Progenitor cell of endocrine pancreas (in vitro differentiated cells): ENCODE measurements at regions not wholly inside any gene's neighbourhood (a gene's known extent, or its start where the extent isn't known, plus 50 kb on each side); places are given as distances from the start of the nearest gene placed in this dataset.

Experiments
- DNase-seq: peaks from one replicate; pipeline ENCODE4 v3.0.0; 2021; ENCODE audit warnings: low spot score; ENCODE audit not compliant: unreplicated experiment
- H3K27ac Mint-ChIP-seq: 2 replicates; pipeline ENCODE4 v1.8.0; 2021; ENCODE audit warnings: mild to moderate bottlenecking, moderate library complexity, mixed read lengths
- H3K27me3 Mint-ChIP-seq: 2 replicates; pipeline ENCODE4 v1.8.0; 2021; ENCODE audit warnings: mixed read lengths
- H3K36me3 Mint-ChIP-seq: 2 replicates; pipeline ENCODE4 v1.8.0; 2022; ENCODE audit warnings: mixed read lengths; ENCODE audit not compliant: insufficient read depth
- H3K4me1 Mint-ChIP-seq: 2 replicates; pipeline ENCODE4 v1.8.0; 2021; ENCODE audit warnings: low read depth, mixed read lengths
- H3K4me3 Mint-ChIP-seq: 2 replicates; pipeline ENCODE4 v1.8.0; 2021; ENCODE audit warnings: low read depth, mild to moderate bottlenecking, moderate library complexity, mixed read lengths
- H3K9me3 Mint-ChIP-seq: 2 replicates; pipeline ENCODE4 v1.8.0; 2021; ENCODE audit warnings: low read depth, mixed read lengths
- CTCF ChIP-seq: fragments of 200-600 bp; sonication (generic); IDR thresholded peaks from one replicate; pipeline ENCODE4 v1.5.0; 2021; ENCODE audit warnings: antibody characterized with exemption, mild to moderate bottlenecking; ENCODE audit not compliant: unreplicated experiment

DNA sequence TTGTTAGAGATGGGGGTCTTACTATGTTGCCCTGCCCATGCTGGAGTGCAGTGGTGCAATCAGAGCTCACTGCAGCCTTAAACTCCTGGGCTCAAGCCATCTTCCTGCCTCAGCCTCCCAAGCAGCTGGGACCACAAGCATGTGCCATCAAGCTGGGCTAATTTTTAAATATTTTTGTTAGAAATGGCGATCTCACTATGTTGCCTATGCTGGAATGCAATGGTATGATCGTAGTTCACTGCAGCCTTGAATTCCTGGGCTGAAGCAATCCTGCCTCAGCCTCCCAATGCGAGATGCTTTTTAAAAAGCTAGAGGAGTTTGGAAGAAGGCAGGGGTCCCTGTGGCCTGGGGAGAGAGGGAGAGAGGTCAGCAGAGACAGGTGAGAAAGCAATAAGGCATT is 600.1 kb upstream of the AUTS2 start:
- Mint-ChIP-seq H3K4me3 (no peak overlapping the region), H3K27me3 (no peaks in the 10 kb centered on the region), H3K27ac (no peak overlapping the region), H3K9me3 (peaks cover 23% of the 10 kb centered on the region), H3K4me1 (no peaks in the 10 kb centered on the region), H3K36me3 (peaks cover 5% of the 10 kb centered on the region)
- no peak for DNase-seq
- no peak for TF ChIP-seq CTCF

DNA sequence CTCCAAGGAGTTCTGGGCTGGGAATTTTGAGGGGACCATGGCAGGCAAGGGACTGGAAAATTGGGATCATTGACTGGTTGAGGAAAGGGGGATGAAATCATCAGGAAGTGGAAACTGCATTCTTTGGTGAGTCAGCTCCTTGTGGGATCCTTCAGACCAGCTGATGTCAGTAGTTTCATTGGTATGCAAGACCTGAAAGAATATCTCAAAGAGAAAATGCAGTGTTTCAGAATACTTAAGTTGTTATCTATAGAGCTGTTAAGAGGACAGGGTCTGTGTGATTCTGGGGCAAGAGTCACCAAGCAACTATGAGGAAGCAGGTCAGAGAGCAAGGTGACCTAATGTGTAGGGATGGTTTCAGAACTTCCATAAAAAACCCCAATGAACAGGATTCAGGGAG is 595.9 kb upstream of the AUTS2 start:
- no peak for TF ChIP-seq CTCF
- Mint-ChIP-seq H3K27me3 (no peaks in the 10 kb centered on the region), H3K36me3 (peaks cover 5% of the 10 kb centered on the region), H3K27ac (no peak overlapping the region), H3K9me3 (peaks cover 23% of the 10 kb centered on the region), H3K4me1 (no peaks in the 10 kb centered on the region), H3K4me3 (no peak overlapping the region)
- DNase-seq, result no peak

- TF ChIP-seq CTCF, result no peak
- no peaks in the 10 kb centered on the region for H3K9me3 Mint-ChIP-seq
- no peaks in the 10 kb centered on the region for H3K36me3 Mint-ChIP-seq
- no peak overlapping the region for H3K4me3 Mint-ChIP-seq
- H3K27ac Mint-ChIP-seq, result no peak overlapping the region
- no peaks in the 10 kb centered on the region for H3K27me3 Mint-ChIP-seq
- no peaks in the 10 kb centered on the region for H3K4me1 Mint-ChIP-seq
- DNase-seq, result no peak
Measured at GRCh38 chr7:69012149-69012548, 586.1 kb upstream of the AUTS2 start.

DNA sequence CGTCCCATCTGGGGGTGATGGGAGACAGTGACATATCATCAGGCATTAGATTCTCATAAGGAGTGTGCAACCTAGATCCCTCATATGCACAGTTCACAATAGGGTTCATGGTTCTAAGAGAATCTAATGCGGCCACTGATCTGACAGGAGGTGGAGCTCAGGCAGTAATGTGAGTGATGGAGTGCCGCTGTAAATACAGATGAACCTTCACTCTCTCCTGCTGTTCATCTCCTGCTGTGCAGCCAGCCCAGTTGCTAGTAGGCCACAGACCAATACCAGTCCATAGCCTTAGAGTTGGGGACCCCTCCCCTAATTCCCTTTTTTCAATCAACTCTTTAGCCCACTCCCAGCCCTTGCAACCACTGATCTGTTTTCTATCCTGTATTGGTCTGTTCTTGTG is 581.1 kb upstream of the AUTS2 start:
- Mint-ChIP-seq H3K4me1 (no peaks in the 10 kb centered on the region), H3K27me3 (no peaks in the 10 kb centered on the region), H3K9me3 (peaks cover 12% of the 10 kb centered on the region), H3K27ac (no peak overlapping the region), H3K4me3 (no peak overlapping the region), H3K36me3 (no peaks in the 10 kb centered on the region)
- TF ChIP-seq CTCF, result no peak
- no peak for DNase-seq

DNA sequence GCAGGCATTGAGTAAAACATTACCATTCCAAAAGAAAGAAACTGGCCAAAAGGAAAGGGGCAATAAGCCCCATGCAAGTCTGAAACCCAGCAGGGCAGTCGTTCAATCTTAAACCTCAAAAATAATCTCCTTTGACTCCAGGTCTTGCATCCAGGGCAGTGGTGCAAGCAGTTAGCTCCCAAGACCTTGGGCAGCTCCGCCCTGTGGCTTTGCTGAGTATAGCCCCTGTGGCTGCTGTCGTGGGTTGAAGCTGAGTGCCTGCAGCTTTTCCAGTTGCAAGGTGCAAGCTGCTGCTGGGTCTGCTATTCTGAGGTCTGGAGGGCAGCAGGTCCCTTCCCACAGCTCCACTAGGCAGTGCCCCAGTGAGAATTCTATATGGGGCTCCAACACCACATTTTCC is 580.1 kb upstream of the AUTS2 start:
- peak; percentile 11 for DNase-seq
- H3K9me3 Mint-ChIP-seq, result peaks cover 12% of the 10 kb centered on the region

More for the DNA sequence above, 580.1 kb upstream of the AUTS2 start:
- Mint-ChIP-seq H3K4me3 (no peak overlapping the region), H3K27me3 (no peaks in the 10 kb centered on the region), H3K36me3 (no peaks in the 10 kb centered on the region), H3K27ac (no peak overlapping the region), H3K4me1 (no peaks in the 10 kb centered on the region)
- TF ChIP-seq CTCF, result peak; percentile 51
